ENCODE measurements at regions not wholly inside any gene's neighbourhood (a gene's known extent, or its start where the extent isn't known, plus 50 kb on each side); places are given as distances from the start of the nearest gene placed in this dataset.

- no peak for TF ChIP-seq IRF1 (CRISPR knock-in tag; IDR thresholded peaks at IDR 0.05)
- TF ChIP-seq RELA (CRISPR knock-in tag; IDR thresholded peaks at IDR 0.05; ENCODE audit: borderline replicate concordance) = no peak
- no peak for TF ChIP-seq ATF6 (CRISPR knock-in tag; IDR thresholded peaks at IDR 0.05)
Measured at GRCh38 chr1:239008568-239008967, 377.8 kb upstream of the CHRM3 start (continued).

- Mint-ChIP-seq H3K4me1 (no peaks in the 10 kb centered on the region), H3K27me3 (ENCODE audit: low read depth) (no peaks in the 10 kb centered on the region), H3K9me3 (no peaks in the 10 kb centered on the region), H3K27ac (no peak overlapping the region), H3K4me3 (no peak overlapping the region), H3K36me3 (no peaks in the 10 kb centered on the region)
- no peak for ATAC-seq
- POLR2A ChIA-PET = no interaction called here
- CTCF ChIA-PET = no interaction called here
- DNase-seq (ENCODE audit: low spot score) = no peak
- TF ChIP-seq OVOL2 (CRISPR knock-in tag; IDR thresholded peaks at IDR 0.05; ENCODE audit: borderline replicate concordance) (no peak), STAT6 (CRISPR knock-in tag; conservative IDR thresholded peaks at IDR 0.05; ENCODE audit: low read depth) (no peak), ZNF317 (CRISPR knock-in tag; IDR thresholded peaks at IDR 0.05; ENCODE audit: borderline replicate concordance, low read depth) (no peak), ZNF425 (CRISPR knock-in tag; conservative IDR thresholded peaks at IDR 0.05) (no peak), ZBTB43 (CRISPR knock-in tag; IDR thresholded peaks at IDR 0.05) (no peak), ZBTB21 (CRISPR knock-in tag; IDR thresholded peaks at IDR 0.05; ENCODE audit: borderline replicate concordance) (no peak), ZNF138 (CRISPR knock-in tag; conservative IDR thresholded peaks at IDR 0.05) (no peak), MLX (CRISPR knock-in tag; IDR thresholded peaks at IDR 0.05) (no peak), ARID4B (CRISPR knock-in tag; IDR thresholded peaks at IDR 0.05; ENCODE audit: borderline replicate concordance) (no peak), USF2 (CRISPR knock-in tag; IDR thresholded peaks at IDR 0.05) (no peak), NR3C1 (CRISPR knock-in tag; conservative IDR thresholded peaks at IDR 0.05; ENCODE audit: low read depth) (no peak), ZNF512 (CRISPR knock-in tag; IDR thresholded peaks at IDR 0.05; ENCODE audit: borderline replicate concordance) (no peak), HMGXB4 (CRISPR knock-in tag; IDR thresholded peaks at IDR 0.05) (no peak)
Measured at GRCh38 chr1:239006276-239006675, 380.1 kb upstream of the CHRM3 start.
